ENCODE measurements at regions not wholly inside any gene's neighbourhood (a gene's known extent, or its start where the extent isn't known, plus 50 kb on each side); places are given as distances from the start of the nearest gene placed in this dataset.

GRCh38 chr2:18706001-18706400 lies 116.6 kb upstream of the NT5C1B start:
- no peaks in the 10 kb centered on the region for H4K20me1 ChIP-seq (ENCODE audit: insufficient read depth, low read length)
- no peaks in the 10 kb centered on the region for H3K79me2 ChIP-seq (ENCODE audit: insufficient read depth, low read length)
- DNase-seq (ENCODE audit: low spot score) (no peak), FAIRE-seq (no peak), ATAC-seq (no peak)
- no peak overlapping the region for H2AFZ ChIP-seq (ENCODE audit: low read length)
- H3K9me3 ChIP-seq (ENCODE audit: low read length) = no peaks in the 10 kb centered on the region
- H3K27me3 ChIP-seq (ENCODE audit: control insufficient read depth in 1 of 2, insufficient read depth in 2 of 2, low read length in 2 of 2) = no peaks in the 10 kb centered on the region
- WGBS (ENCODE audit: low lambda C conversion rate) = 10% methylated on average over 2 of the region's 2 CpGs
- ChIA-PET CTCF (ENCODE audit: low intra/inter-chr PET ratio, low total read pairs) (no interaction called here), POLR2A (no interaction called here)
- intact Hi-C loops (cut with micrococcal nuclease; ENCODE audit: unreplicated experiment) = no loop called here
- no peak overlapping the region for H3K4me2 ChIP-seq (ENCODE audit: low read depth, low read length)
- H3K27ac ChIP-seq (ENCODE audit: extremely low read length, insufficient read depth, low read length) = no peak overlapping the region
- H3K9ac ChIP-seq (ENCODE audit: insufficient read depth, low read depth, low read length) = no peak overlapping the region
- TF ChIP-seq DNMT3B (CRISPR knock-in tag; conservative IDR thresholded peaks at IDR 0.05) (no peak), ZBTB8A (CRISPR knock-in tag; IDR thresholded peaks at IDR 0.05; ENCODE audit: borderline replicate concordance, low read depth) (no peak), TBX2 (CRISPR knock-in tag; IDR thresholded peaks at IDR 0.05; ENCODE audit: borderline replicate concordance) (no peak), YEATS4 (CRISPR knock-in tag; IDR thresholded peaks at IDR 0.05; ENCODE audit: borderline replicate concordance) (no peak)
- in situ Hi-C loops (cut with HindIII; ENCODE audit: extremely low pct_ligation_motif_present, low pct_unique_long_range_greater_than_20kb) = no loop called here
- H3K4me3 ChIP-seq (replicated peaks in 1 of 3; ENCODE audit: insufficient read depth in 1 of 3, low read depth in 2 of 3, low read length in 3 of 3) = no peak overlapping the region
- BruUV-seq (replicated peaks) = no TSS peak
- no peaks in the 10 kb centered on the region for H3K4me1 ChIP-seq (ENCODE audit: insufficient read depth, low read length)
- no peaks in the 10 kb centered on the region for H3K36me3 ChIP-seq (replicated peaks in 1 of 2; ENCODE audit: control insufficient read depth in 1 of 2, insufficient read depth in 2 of 2, low read length in 2 of 2)

GRCh38 chr2:18704276-18704675 lies 114.9 kb upstream of the NT5C1B start:
- Histone ChIP-seq H3K79me2 (ENCODE audit: insufficient read depth, low read length) (no peaks in the 10 kb centered on the region), H3K4me1 (ENCODE audit: insufficient read depth, low read length) (no peaks in the 10 kb centered on the region), H3K27me3 (ENCODE audit: control insufficient read depth in 1 of 2, insufficient read depth in 2 of 2, low read length in 2 of 2) (no peaks in the 10 kb centered on the region), H4K20me1 (ENCODE audit: insufficient read depth, low read length) (no peaks in the 10 kb centered on the region), H3K9ac (ENCODE audit: insufficient read depth, low read depth, low read length) (no peak overlapping the region), H2AFZ (ENCODE audit: low read length) (no peak overlapping the region), H3K4me2 (ENCODE audit: low read depth, low read length) (no peak overlapping the region), H3K9me3 (ENCODE audit: low read length) (no peaks in the 10 kb centered on the region), H3K27ac (ENCODE audit: extremely low read length, insufficient read depth, low read length) (no peak overlapping the region), H3K36me3 (replicated peaks in 1 of 2; ENCODE audit: control insufficient read depth in 1 of 2, insufficient read depth in 2 of 2, low read length in 2 of 2) (no peaks in the 10 kb centered on the region), H3K4me3 (replicated peaks in 1 of 3; ENCODE audit: insufficient read depth in 1 of 3, low read depth in 2 of 3, low read length in 3 of 3) (no peak overlapping the region)
- DNase-seq (ENCODE audit: low spot score) (no peak), ATAC-seq (no peak), FAIRE-seq (no peak)
- intact Hi-C loops (cut with micrococcal nuclease; ENCODE audit: unreplicated experiment) (no loop called here), in situ Hi-C loops (cut with HindIII; ENCODE audit: extremely low pct_ligation_motif_present, low pct_unique_long_range_greater_than_20kb) (no loop called here)
- WGBS (ENCODE audit: low lambda C conversion rate) = 53% methylated on average over 2 of the region's 2 CpGs
- TF ChIP-seq ZNF180 (CRISPR knock-in tag; IDR thresholded peaks at IDR 0.05; ENCODE audit: borderline replicate concordance, low read depth) (no peak), MEIS2 (CRISPR knock-in tag; IDR thresholded peaks at IDR 0.05) (no peak), ZNF446 (CRISPR knock-in tag; IDR thresholded peaks at IDR 0.05) (no peak), IRF2 (CRISPR knock-in tag; IDR thresholded peaks at IDR 0.05) (no peak), POLR2G (IDR thresholded peaks at IDR 0.05; ENCODE audit: low read depth, low read length) (no peak)
- BruUV-seq (replicated peaks) = no TSS peak
- CTCF ChIA-PET (ENCODE audit: low intra/inter-chr PET ratio, low total read pairs) = no interaction called here
- POLR2A ChIA-PET = no interaction called here
